H1 (cell line): ENCODE measurements at regions not wholly inside any gene's neighbourhood (a gene's known extent, or its start where the extent isn't known, plus 50 kb on each side); places are given as distances from the start of the nearest gene placed in this dataset.

Source experiments
- CTCF ChIA-PET: fragments of 300-600 bp; sonication (Branson Sonifier 250); formaldehyde crosslinking; loops from one replicate; lab custom pipeline; 2021; ENCODE audit not compliant: partially characterized antibody; lab: Charles Lee
- POLR2A ChIA-PET: fragments of 300-600 bp; sonication (Branson Sonifier 250); formaldehyde crosslinking; loops from one replicate; lab custom pipeline; 2021; ENCODE audit warnings: inconsistent platforms; ENCODE audit not compliant: partially characterized antibody; lab: Charles Lee
- DNase-seq, 2 experiments: peaks; one replicate each; pipeline versions ENCODE4 v3.0.0 to v3.0.0-alpha.2; 2010 to 2022; ENCODE audit warnings: low spot score in 2 of 2, low read depth in 1 of 2, mixed read lengths in 1 of 2
- FAIRE-seq: peaks from 2 replicates; lab custom pipeline; 2011; peaks lifted over from hg19 to GRCh38; lab: Jason Lieb, UNC
- H2AFZ ChIP-seq: 2 replicates; pipeline ENCODE4 v1.8.1; 2012; ENCODE audit warnings: low read length, inconsistent platforms
- H2AK5ac ChIP-seq: 2 replicates; pipeline ENCODE4 v1.6.1; 2013; ENCODE audit warnings: low read depth, low read length
- H2BK120ac ChIP-seq: replicated peaks from 2 replicates; pipeline ENCODE3; 2013; ENCODE audit warnings: low read depth, low read length, inconsistent platforms
- H2BK12ac ChIP-seq: 2 replicates; pipeline ENCODE4 v1.6.1; 2013; ENCODE audit warnings: low read depth, low read length
- H2BK15ac ChIP-seq: 2 replicates; pipeline ENCODE4 v1.6.1; 2013; ENCODE audit warnings: low read length
- H2BK20ac ChIP-seq: 2 replicates; pipeline ENCODE4 v1.6.1; 2013; ENCODE audit warnings: low read length
- H2BK5ac ChIP-seq: 2 replicates; pipeline ENCODE4 v1.6.1; 2013; ENCODE audit warnings: low read depth, low read length
- H3K14ac ChIP-seq: 2 replicates; pipeline ENCODE4 v1.6.1; 2013; ENCODE audit warnings: inconsistent platforms; ENCODE audit not compliant: insufficient read length
- H3K18ac ChIP-seq: 2 replicates; pipeline ENCODE4 v1.6.1; 2013; ENCODE audit warnings: low read length; ENCODE audit errors: extremely low read depth
- H3K23ac ChIP-seq: 2 replicates; pipeline ENCODE4 v1.6.1; 2013; ENCODE audit warnings: inconsistent platforms; ENCODE audit not compliant: insufficient read length
- H3K23me2 ChIP-seq: 2 replicates; pipeline ENCODE4 v1.6.1; 2013; ENCODE audit warnings: low read depth, low read length
- H3K27ac ChIP-seq: 2 replicates; pipeline ENCODE4 v1.6.1; 2011; ENCODE audit warnings: low read depth, low read length, inconsistent platforms
- H3K27me3 ChIP-seq, 4 experiments: replicated peaks in 1 of 4; 1 replicate in 1 of 4; 2 replicates in 3 of 4; pipeline versions ENCODE4 v1.6.1 to v1.8.1; 2011 to 2013; ENCODE audit warnings: low read length in 3 of 4, mild to moderate bottlenecking in 3 of 4, inconsistent platforms in 2 of 4, mixed read lengths in 2 of 4, moderate library complexity in 1 of 4; ENCODE audit not compliant: control insufficient read depth in 3 of 4, insufficient read depth in 3 of 4; ENCODE audit errors: extremely low read depth in 1 of 4
- H3K36me3 ChIP-seq, 4 experiments: 2 replicates each; pipeline versions ENCODE4 v1.6.1 to v1.8.1; 2011 to 2013; ENCODE audit warnings: mild to moderate bottlenecking in 4 of 4, low read length in 3 of 4, moderate library complexity in 2 of 4, control low read depth in 1 of 4, inconsistent platforms in 1 of 4; ENCODE audit not compliant: insufficient read depth in 4 of 4, control insufficient read depth in 2 of 4
- H3K4ac ChIP-seq: replicated peaks from 2 replicates; pipeline ENCODE3; 2013; ENCODE audit warnings: low read length, low read depth, mixed read lengths, inconsistent platforms; ENCODE audit not compliant: insufficient read length
- H3K4me1 ChIP-seq, 4 experiments: replicated peaks in 1 of 4; 1 replicate in 1 of 4; 2 replicates in 3 of 4; pipeline versions ENCODE4 v1.6.1 to v1.8.1; 2011 to 2013; ENCODE audit warnings: low read length in 3 of 4, inconsistent platforms in 2 of 4, mixed read lengths in 1 of 4; ENCODE audit not compliant: insufficient read depth in 4 of 4, control insufficient read depth in 3 of 4
- H3K4me2 ChIP-seq, 2 experiments: 2 replicates each; pipeline versions ENCODE4 v1.6.1 to v1.8.1; 2011 to 2013; ENCODE audit warnings: low read depth in 2 of 2, low read length in 2 of 2, control low read depth in 1 of 2, inconsistent platforms in 1 of 2, mild to moderate bottlenecking in 1 of 2; ENCODE audit not compliant: insufficient read depth in 1 of 2
- H3K4me3 ChIP-seq, 4 experiments: fragments of 200-600, 300-600 bp in 1 of 4; sonication (generic), shearing (Covaris generic), sonication (Bioruptor Twin) in 1 of 4; 2 replicates each; pipeline versions ENCODE4 v1.5.1 to v1.8.1; 2011 to 2016; ENCODE audit warnings: low read length in 4 of 4, low read depth in 3 of 4, control low read depth in 2 of 4, inconsistent platforms in 2 of 4, mild to moderate bottlenecking in 2 of 4, mixed read lengths in 1 of 4, moderate library complexity in 1 of 4; ENCODE audit not compliant: insufficient read depth in 2 of 4; ENCODE audit errors: extremely low read depth in 1 of 4
- H3K56ac ChIP-seq: replicated peaks from 2 replicates; pipeline ENCODE3; 2013; ENCODE audit warnings: low read depth, mild to moderate bottlenecking, mixed read lengths, low read length, inconsistent platforms; ENCODE audit not compliant: insufficient read length
- H3K79me1 ChIP-seq: 2 replicates; pipeline ENCODE4 v1.6.1; 2013; ENCODE audit warnings: low read depth, low read length, control low read depth
- H3K79me2 ChIP-seq, 2 experiments: 2 replicates each; pipeline versions ENCODE4 v1.6.1 to v1.8.1; 2012 to 2013; ENCODE audit warnings: low read length in 2 of 2, mild to moderate bottlenecking in 2 of 2, inconsistent platforms in 1 of 2; ENCODE audit not compliant: insufficient read depth in 2 of 2, control insufficient read depth in 1 of 2
- H3K9ac ChIP-seq, 4 experiments: replicated peaks in 1 of 4; 1 replicate in 1 of 4; 2 replicates in 3 of 4; pipeline versions ENCODE4 v1.6.1 to v1.8.1; 2011 to 2013; ENCODE audit warnings: low read depth in 3 of 4, low read length in 3 of 4, control low read depth in 2 of 4, mild to moderate bottlenecking in 2 of 4, moderate library complexity in 2 of 4, inconsistent platforms in 1 of 4; ENCODE audit errors: extremely low read depth in 1 of 4
- H3K9me3 ChIP-seq, 2 experiments: 2 replicates each; pipeline versions ENCODE4 v1.6.1 to v1.8.1; 2012 to 2013; ENCODE audit warnings: mild to moderate bottlenecking in 2 of 2, moderate library complexity in 2 of 2, control low read depth in 1 of 2, inconsistent platforms in 1 of 2, low read depth in 1 of 2, low read length in 1 of 2, mixed read lengths in 1 of 2; ENCODE audit not compliant: insufficient read depth in 2 of 2
- H4K20me1 ChIP-seq, 2 experiments: replicated peaks in 1 of 2; 2 replicates each; pipeline versions ENCODE3 to v1.8.1; 2011 to 2013; ENCODE audit warnings: inconsistent platforms in 2 of 2, low read length in 2 of 2, mild to moderate bottlenecking in 1 of 2; ENCODE audit not compliant: insufficient read depth in 2 of 2, control insufficient read depth in 1 of 2
- H4K5ac ChIP-seq: 2 replicates; pipeline ENCODE4 v1.6.1; 2013; ENCODE audit warnings: low read length, low read depth, mixed read lengths, inconsistent platforms; ENCODE audit not compliant: insufficient read length
- H4K8ac ChIP-seq: 2 replicates; pipeline ENCODE4 v1.8.0; 2013; ENCODE audit warnings: mild to moderate bottlenecking, moderate library complexity, low read length, inconsistent platforms; ENCODE audit not compliant: insufficient read depth; ENCODE audit errors: extremely low read depth
- H4K91ac ChIP-seq: replicated peaks from 2 replicates; pipeline ENCODE3; 2013; ENCODE audit warnings: low read length, mixed read lengths, inconsistent platforms; ENCODE audit not compliant: insufficient read length
- CBX5 ChIP-seq: fragments of 300-800, 300-1000 bp; sonication (generic); IDR thresholded peaks from 2 replicates; pipeline ENCODE4 v1.7.1; 2016; ENCODE audit warnings: antibody characterized with exemption, low read length, low read depth
- ZNF274 ChIP-seq: IDR thresholded peaks from 2 replicates; pipeline ENCODE4 v1.7.0; 2012; ENCODE audit warnings: low read length, borderline replicate concordance; ENCODE audit errors: extremely low read depth
- WGBS, 2 experiments: shearing (Covaris generic) in 1 of 2; methylation state at CpG; one replicate each; pipeline versions ENCODE4 v1.1.6 to v1.1.7; 2013 to 2015; ENCODE audit warnings: low lambda C conversion rate in 2 of 2, mixed read lengths in 2 of 2, inconsistent platforms in 1 of 2, low coverage in 1 of 2, missing lambda C conversion rate in 1 of 2; ENCODE audit not compliant: insufficient replicate concordance in 2 of 2, insufficient coverage in 1 of 2, insufficient read length in 1 of 2; ENCODE audit errors: extremely low coverage in 1 of 2, missing lambda C conversion rate in 1 of 2; 5-methylcytosine and 5-hydroxymethylcytosine counted together

DNA sequence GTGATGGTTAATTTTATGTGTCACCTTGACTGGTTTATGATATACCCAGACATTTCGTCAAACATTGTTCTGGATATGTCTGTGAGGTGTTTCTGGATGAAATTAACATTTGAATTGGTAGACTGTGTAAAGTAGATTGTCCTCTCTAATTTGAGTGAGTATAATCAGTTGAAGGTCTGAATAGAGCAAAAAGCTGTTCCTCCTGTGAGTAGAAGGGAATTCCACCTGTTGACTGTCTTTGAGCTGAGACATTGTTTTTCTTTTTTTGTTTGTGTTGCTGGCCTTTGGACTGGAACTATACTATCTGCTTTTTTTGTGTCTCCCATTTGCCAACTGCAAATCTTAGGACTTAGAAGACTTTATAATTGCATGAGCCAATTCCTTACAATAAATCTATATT is 920.9 kb upstream of the LRFN5 start:
- 90% methylated on average over 1 of the region's 1 CpG; no CpG with 5 or more reads in 1 of the 2 experiments for WGBS, 2 experiments
- Histone ChIP-seq H3K36me3 (no peaks in the 10 kb centered on the region), H2BK12ac (no peak overlapping the region), H2AK5ac (no peak overlapping the region), H3K27ac (no peak overlapping the region), H2AFZ (no peak overlapping the region), H3K4me3 (no peak overlapping the region), H3K9ac (no peak overlapping the region), H3K14ac (no peak overlapping the region), H3K4me2 (no peak overlapping the region), H3K18ac (no peak overlapping the region), H3K27me3 (no peaks in the 10 kb centered on the region), H3K9me3 (no peaks in the 10 kb centered on the region), H3K79me2 (no peaks in the 10 kb centered on the region), H3K56ac (no peak overlapping the region), H3K23ac (no peak overlapping the region), H4K91ac (no peak overlapping the region), H2BK5ac (no peak overlapping the region), H2BK20ac (no peak overlapping the region), H2BK120ac (no peak overlapping the region), H2BK15ac (no peak overlapping the region), H3K4me1 (no peaks in the 10 kb centered on the region), H3K23me2 (no peaks in the 10 kb centered on the region), H4K5ac (no peak overlapping the region), H4K8ac (no peak overlapping the region), H3K4ac (no peak overlapping the region), H4K20me1 (no peaks in the 10 kb centered on the region), H3K79me1 (no peaks in the 10 kb centered on the region)
- no peak for DNase-seq
- CTCF ChIA-PET: no interaction called here
- POLR2A ChIA-PET: no interaction called here
- no peak for FAIRE-seq
- no peak for TF ChIP-seq CBX5
- no peak for TF ChIP-seq ZNF274
